ENCODE measurements at regions not wholly inside any gene's neighbourhood (a gene's known extent, or its start where the extent isn't known, plus 50 kb on each side); places are given as distances from the start of the nearest gene placed in this dataset.

GRCh38 chr12:24743941-24744793 lies 204.7 kb downstream of the BCAT1 start:
- Histone ChIP-seq H3K36me3 (no peaks in the 10 kb centered on the region), H3K4me1 (no peaks in the 10 kb centered on the region), H3K27me3 (no peaks in the 10 kb centered on the region), H3K27ac (no peak overlapping the region), H3K9me3 (no peaks in the 10 kb centered on the region), H3K4me3 (no peak overlapping the region)
- TF ChIP-seq, protein P1, sequence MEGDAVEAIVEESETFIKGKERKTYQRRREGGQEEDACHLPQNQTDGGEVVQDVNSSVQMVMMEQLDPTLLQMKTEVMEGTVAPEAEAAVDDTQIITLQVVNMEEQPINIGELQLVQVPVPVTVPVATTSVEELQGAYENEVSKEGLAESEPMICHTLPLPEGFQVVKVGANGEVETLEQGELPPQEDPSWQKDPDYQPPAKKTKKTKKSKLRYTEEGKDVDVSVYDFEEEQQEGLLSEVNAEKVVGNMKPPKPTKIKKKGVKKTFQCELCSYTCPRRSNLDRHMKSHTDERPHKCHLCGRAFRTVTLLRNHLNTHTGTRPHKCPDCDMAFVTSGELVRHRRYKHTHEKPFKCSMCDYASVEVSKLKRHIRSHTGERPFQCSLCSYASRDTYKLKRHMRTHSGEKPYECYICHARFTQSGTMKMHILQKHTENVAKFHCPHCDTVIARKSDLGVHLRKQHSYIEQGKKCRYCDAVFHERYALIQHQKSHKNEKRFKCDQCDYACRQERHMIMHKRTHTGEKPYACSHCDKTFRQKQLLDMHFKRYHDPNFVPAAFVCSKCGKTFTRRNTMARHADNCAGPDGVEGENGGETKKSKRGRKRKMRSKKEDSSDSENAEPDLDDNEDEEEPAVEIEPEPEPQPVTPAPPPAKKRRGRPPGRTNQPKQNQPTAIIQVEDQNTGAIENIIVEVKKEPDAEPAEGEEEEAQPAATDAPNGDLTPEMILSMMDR (IDR thresholded peaks at IDR 0.05) = no peak
- intact Hi-C loops (cut with DNase I) = no loop called here
- no peak for DNase-seq (ENCODE audit: low spot score in 2 of 2)

GRCh38 chr12:24742378-24742777 lies 206.5 kb downstream of the BCAT1 start:
- intact Hi-C loops (cut with DNase I) = no loop called here
- Histone ChIP-seq H3K9me3 (no peaks in the 10 kb centered on the region), H3K4me1 (no peaks in the 10 kb centered on the region), H3K27ac (no peak overlapping the region), H3K4me3 (no peak overlapping the region), H3K27me3 (no peaks in the 10 kb centered on the region), H3K36me3 (no peaks in the 10 kb centered on the region)
- DNase-seq (ENCODE audit: low spot score in 2 of 2) = peak in 1 of 2 donors; percentile 63
- TF ChIP-seq, protein P1 (IDR thresholded peaks at IDR 0.05) = no peak

DNA sequence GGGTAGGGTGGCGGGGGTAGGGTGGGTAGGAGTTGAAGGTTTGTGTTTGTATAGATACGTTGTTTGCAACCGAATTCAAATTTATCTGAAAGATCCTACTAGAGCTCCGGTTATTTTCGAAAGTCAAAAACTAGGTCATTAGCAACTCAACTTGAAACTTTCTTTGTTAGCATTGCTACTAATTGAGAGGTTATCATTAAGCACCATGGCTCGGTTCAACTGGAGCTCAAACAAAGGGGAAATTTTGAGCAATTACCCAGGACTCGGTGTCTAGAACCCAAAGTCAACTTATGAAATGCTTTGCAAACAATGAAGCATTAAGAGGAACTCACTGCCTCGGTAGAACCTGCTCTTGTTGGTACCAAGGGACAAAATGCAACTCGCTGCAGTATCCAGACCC lies 207.7 kb downstream of the BCAT1 start:
- no peak for DNase-seq (ENCODE audit: low spot score in 2 of 2)
- no peak overlapping the region for H3K27ac ChIP-seq
- H3K9me3 ChIP-seq = no peaks in the 10 kb centered on the region
- no peaks in the 10 kb centered on the region for H3K27me3 ChIP-seq
- intact Hi-C loops (cut with DNase I) = no loop called here
- H3K36me3 ChIP-seq = no peaks in the 10 kb centered on the region
- H3K4me3 ChIP-seq = no peak overlapping the region
- H3K4me1 ChIP-seq = no peaks in the 10 kb centered on the region
- TF ChIP-seq, protein P1 (IDR thresholded peaks at IDR 0.05) = no peak

DNA sequence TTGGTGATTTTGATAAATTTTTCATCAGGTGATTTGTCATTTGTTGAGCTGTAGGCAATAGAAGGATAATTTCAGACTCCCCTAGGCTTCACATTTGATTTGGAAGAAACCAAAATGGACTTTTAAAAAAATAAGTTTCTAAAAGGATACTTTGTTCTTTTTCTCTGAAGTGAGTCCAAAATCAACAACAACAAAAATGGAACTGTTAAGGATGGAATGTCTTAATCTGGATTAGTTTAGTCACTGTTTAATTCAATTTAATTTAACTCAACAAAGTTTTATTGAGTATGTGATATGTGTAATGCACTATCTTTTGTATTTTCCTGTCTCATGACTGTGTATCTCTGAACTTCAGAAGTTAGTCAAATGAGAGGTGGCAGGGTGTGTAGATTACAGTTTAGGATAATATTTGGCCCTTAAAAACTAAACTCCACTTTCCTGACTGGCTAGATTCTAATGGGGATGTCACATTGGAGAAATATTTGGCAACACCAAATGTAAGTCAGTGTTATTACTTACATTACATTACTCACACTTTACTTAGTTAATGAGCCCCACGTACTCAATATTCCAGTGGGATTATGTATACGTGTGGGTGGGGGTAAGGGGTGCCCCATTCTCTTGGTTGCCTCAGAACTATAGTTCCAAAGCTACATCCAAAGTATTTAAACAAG lies 209.7 kb downstream of the BCAT1 start:
- H3K9me3 ChIP-seq = no peaks in the 10 kb centered on the region
- H3K27ac ChIP-seq = no peak overlapping the region
- no peaks in the 10 kb centered on the region for H3K27me3 ChIP-seq
- H3K4me3 ChIP-seq = no peak overlapping the region
- H3K4me1 ChIP-seq = no peaks in the 10 kb centered on the region
- DNase-seq (ENCODE audit: low spot score in 2 of 2) = no peak
- TF ChIP-seq, protein P1 (IDR thresholded peaks at IDR 0.05) = no peak
- intact Hi-C loops (cut with DNase I) = no loop called here
- H3K36me3 ChIP-seq = no peaks in the 10 kb centered on the region

- no peak overlapping the region for H3K4me3 ChIP-seq
- DNase-seq (ENCODE audit: low spot score in 2 of 2) = no peak
- no peaks in the 10 kb centered on the region for H3K4me1 ChIP-seq
- H3K9me3 ChIP-seq = no peaks in the 10 kb centered on the region
- TF ChIP-seq, protein P1 (IDR thresholded peaks at IDR 0.05) = no peak
- H3K27me3 ChIP-seq = no peaks in the 10 kb centered on the region
- no peak overlapping the region for H3K27ac ChIP-seq
- intact Hi-C loops (cut with DNase I) = no loop called here
- H3K36me3 ChIP-seq = no peaks in the 10 kb centered on the region
These were observed 210.5 kb downstream of the BCAT1 start for GRCh38 chr12:24738441-24738840.

All from ascending aorta (tissue), 2 donors.